Embryonic facial prominence (tissue), 1 donor: ENCODE measurements at regions not wholly inside any gene's neighbourhood (a gene's known extent, or its start where the extent isn't known, plus 50 kb on each side); places are given as distances from the start of the nearest gene placed in this dataset.

Experiments used
- DNase-seq: peaks from one replicate; pipeline ENCODE4 v3.0.0-alpha.2; 2016; ENCODE audit errors: extremely low spot score

GRCh38 chr4:20447103-20447502 lies 195.4 kb downstream of the SLIT2 start:
- DNase-seq, result no peak

GRCh38 chr4:20451986-20452385 lies 200.3 kb downstream of the SLIT2 start:
- no peak for DNase-seq

DNA sequence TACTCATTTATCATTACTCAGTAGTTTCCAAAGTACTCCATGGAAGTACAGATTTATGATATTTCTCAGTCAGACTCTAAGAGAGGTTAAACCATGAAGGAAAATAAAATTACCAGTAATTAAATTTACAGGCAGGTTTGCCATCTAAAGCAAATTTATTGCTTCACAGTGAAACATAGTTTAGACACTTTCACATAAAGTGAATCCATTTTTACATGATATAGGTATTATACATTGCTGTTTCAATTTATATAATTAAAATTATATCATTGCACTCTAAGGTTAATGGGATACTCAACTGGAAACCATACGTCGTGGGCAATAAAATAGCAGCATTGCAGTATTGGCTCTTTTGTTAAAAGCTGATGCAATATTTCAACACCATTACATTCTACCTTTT lies 202.8 kb downstream of the SLIT2 start:
- DNase-seq, result no peak

DNA sequence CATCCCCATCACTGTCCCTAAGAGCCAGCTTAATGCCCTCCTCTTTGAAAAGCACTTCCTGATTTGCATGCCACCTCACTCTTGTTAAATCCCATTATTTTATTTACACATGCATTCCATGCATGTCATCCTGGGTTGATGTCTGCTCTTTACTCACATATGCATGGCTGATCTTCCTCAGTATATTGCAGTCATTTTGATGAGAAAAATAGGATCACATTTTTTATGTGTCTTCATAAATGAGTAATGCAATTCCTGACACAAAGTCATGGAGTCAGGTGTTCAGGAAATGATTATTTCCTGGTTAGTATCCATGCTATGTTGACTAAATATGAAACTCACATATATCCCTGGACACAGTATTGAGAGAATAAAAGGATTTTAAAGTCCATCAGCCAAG lies 204.7 kb downstream of the SLIT2 start:
- no peak for DNase-seq

DNA sequence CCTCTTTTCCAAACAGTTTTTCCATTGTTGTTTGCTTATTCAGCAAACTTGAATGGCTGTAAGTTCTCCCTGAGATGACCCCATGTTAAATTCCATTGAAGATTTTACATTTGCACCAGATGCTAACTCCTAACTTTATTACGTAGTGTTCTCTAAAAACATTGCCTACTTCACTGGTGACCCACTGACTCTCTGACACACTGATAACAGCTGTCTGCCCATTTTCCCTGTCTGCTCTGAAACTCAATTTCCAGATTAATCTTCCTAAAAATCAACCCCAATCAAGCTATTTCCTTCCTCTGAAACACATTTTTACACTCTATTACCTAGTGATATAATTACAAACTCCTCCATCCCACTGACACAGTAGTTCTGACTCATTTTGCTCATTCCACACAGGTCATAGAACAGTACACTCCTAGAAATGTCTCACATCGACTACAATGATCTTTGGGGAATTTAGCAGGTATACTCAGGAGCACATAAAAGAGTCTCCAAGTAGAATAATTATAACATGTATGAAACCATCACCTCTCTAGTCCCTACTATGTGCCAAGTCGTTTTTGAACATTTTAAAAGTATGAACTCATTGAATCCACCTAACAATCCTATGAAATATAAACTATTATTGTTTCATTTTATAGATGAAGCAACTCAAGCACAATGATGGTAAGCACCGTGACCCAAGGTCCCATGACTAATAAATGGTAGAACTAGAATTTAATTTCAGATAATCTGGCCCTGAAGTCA lies 210.9 kb downstream of the SLIT2 start:
- DNase-seq, result no peak

DNA sequence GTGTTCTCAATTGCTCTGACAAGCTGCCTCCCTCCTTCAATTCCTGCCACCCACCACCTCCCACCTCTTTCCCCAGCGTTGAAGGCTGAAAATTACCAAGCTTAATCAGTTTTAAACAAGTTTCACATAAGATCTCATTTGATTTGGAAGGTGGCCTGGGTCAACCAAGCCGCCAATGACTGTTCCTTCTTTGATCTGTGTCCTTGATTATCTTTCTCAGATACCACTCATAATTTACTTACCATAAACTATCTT lies 211.4 kb downstream of the SLIT2 start:
- no peak for DNase-seq

- DNase-seq, result no peak
Observed at GRCh38 chr4:20464381-20464780, 212.7 kb downstream of the SLIT2 start.

GRCh38 chr4:20474119-20474518 lies 222.4 kb downstream of the SLIT2 start:
- DNase-seq, result no peak

GRCh38 chr4:20478412-20478811 lies 221.8 kb upstream of the PACRGL start:
- no peak for DNase-seq

DNA sequence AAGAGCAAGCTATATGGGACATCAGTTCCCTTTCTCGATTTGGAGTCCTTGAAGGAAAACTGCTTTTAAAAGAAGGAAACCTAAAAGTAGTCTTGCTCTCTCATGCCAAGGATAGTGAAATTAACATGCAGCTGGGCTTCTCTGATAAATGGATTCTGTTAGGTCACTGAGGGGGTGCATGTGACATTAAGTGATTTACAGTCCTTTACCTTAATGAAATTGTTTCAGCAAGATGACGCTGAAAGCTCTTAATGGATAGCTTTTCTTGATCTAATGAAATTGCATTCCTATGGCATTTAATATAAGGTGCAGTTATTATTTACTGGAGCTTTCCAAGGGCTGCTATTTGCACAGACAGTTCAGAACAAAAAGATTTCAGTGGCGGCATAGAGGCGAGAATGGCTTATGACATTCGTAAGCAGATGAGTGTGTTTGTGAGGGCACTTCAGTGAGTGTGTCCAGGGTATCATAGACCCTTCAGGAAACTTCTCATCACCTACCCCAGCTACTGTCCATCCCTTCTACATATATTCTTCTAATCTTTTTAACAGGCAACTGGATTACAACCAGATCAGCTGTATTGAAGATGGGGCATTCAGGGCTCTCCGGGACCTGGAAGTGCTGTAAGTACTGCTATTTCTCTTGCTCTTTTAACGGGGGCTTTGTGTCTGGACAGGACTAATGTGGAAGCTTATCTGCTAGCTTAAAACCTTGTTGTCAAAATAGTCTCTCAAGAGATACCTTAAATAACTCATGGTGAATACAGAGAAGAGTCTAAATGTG lies 219.9 kb upstream of the PACRGL start:
- DNase-seq, result no peak

DNA sequence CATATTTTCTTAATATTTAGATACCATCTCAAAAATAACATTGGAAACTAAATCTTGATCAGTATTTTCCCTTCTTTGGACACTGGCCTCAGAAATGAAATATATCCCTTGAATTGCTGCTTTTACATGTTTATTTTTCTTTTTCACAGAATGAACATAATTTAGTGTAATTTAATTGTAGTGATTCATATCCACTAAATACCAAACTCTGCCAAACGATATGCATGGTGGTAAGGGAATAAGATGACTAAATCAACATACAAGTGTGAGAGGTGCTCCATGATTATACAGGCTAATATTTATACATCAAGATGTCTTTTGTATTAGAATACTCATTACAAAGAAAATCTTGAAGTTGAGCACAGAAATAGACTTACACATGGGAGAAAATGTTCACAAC lies 216.8 kb upstream of the PACRGL start:
- DNase-seq, result no peak

GRCh38 chr4:20486433-20486832 lies 213.8 kb upstream of the PACRGL start:
- no peak for DNase-seq

DNA sequence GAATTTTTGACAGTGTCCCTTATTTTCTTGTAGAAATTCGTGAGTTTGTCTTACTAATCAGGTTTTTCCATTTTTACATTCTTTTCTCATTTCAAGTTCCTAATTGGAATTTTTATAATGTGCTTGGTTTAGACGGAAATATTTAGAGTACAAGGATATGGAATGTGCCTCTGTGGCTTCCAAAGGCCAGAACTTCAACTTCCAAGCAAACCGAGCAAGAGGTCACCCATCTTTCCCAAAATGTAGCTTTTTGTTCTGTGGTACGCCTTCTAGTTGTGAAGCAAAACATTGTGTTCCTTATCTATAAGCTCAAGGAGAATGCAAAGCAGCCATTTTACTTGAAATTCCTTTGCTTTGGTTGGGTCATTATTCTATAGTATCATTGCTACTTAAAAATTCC lies 212.8 kb upstream of the PACRGL start:
- DNase-seq, result no peak

- DNase-seq, result no peak
Observed at GRCh38 chr4:20487852-20488251, 212.4 kb upstream of the PACRGL start.

- no peak for DNase-seq
Observed at GRCh38 chr4:20490734-20491133, 209.5 kb upstream of the PACRGL start.

DNA sequence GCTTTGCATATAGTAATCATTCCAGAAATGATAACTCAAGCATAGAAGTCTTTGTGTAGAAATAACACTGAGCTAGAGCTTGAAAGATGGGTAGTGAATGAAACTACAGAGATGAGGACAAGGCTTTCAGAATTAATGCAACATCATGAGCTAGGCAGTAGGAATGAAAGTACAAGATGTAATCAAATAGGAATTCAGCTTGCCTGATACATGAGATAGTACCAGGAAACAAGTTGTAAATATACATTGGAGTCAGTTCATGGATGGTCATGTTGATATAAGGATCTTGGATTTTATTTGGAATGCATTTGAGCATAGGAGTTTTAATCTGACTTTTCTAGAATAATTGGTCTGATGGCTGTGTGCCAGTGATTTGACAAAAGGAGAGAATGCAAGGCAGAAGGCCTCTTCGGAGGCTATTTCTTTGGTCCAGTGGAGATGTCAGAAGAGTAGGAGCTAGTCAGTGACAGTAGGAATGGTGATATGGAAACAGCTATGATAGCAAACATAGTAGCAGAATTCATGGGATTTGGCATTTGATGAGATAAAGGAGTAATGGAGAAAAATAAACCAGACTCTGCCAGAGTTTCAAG lies 206.4 kb upstream of the PACRGL start:
- DNase-seq, result no peak

DNA sequence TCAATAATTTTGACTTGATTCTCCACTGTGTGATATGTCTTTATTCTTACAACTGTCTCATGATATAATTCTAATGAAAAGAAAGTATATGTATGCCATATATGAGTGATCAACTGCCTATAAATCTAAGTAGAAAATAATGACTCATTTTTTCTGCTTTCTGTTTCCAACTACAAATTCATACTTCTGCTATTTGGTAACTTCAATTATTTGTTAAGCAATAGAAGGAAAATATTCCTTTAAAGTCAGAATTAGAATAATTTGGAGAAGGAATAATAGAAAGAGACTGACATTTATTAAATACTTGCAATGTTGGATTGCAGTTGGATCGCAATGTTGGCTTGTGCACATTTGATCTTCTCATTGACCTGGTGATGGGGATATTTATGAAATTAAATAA lies 204.2 kb upstream of the PACRGL start:
- DNase-seq, result no peak

- DNase-seq, result no peak
Observed at GRCh38 chr4:20504146-20504545, 196.1 kb upstream of the PACRGL start.

DNA sequence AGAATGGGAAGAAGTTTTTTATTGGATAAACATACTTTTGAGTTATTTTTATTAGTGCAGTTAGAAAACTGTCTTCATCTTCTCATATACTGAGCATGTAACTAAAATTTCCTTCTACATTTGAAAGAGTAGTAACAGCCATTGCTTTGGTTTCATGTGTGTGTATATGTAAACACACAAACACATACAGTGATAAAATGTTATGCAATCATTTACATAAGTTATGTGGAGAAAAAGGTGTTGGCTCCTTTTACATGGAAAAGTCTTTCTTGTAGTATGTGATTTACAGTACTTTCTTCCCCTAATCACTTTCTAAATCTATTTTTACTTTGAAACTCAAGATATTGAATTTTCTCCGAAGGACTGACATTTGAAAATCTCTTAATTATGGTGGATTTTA lies 194.3 kb upstream of the PACRGL start:
- no peak for DNase-seq

- DNase-seq, result no peak
Observed at GRCh38 chr4:20506827-20507226, 193.4 kb upstream of the PACRGL start.

DNA sequence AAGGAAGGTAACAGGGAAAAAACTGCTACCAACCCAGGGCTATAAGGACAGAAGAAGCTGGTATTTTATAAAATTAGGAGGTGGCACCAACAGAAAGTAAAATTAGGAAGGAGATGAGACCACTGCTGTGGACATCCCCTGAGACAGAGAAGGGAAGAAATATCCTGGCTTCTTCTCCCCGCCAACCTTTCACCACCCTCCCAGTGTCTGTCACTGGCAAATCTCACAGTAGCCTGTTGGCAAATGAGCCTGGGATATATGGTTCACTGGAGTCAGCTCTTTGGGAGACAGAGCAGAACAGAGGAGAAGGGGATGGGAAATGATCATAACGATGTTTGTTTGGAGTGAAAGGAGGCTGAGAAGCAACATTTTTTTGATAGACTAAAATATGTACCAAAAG lies 190.9 kb upstream of the PACRGL start:
- DNase-seq, result no peak

- DNase-seq, result no peak
Observed at GRCh38 chr4:20512033-20512792, 188.0 kb upstream of the PACRGL start.

DNA sequence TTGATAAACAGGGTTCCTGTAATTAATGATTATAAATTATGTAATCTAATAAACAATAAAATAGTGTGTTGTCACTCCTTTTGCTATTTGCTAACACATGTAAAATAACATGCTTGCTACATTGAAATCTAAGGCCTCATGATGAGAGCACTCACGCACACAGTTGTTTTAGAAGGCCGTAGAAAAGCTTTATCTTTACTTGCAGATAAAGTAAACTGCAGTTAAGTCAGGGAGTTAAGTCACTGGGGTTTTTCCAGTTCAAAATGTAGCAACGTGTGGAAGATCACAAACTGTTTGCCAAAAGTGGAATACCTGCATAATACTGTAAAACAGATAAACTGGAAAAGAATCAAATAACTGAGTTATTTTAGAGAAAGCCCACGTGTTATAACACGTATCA lies 187.3 kb upstream of the PACRGL start:
- DNase-seq, result no peak
